GM23338 (cell line): ENCODE measurements at regions not wholly inside any gene's neighbourhood (a gene's known extent, or its start where the extent isn't known, plus 50 kb on each side); places are given as distances from the start of the nearest gene placed in this dataset.

ENCODE experiments used
- CREB1 ChIP-seq: fragments of 250-450 bp; sonication (Bioruptor Pico); IDR thresholded peaks from 2 replicates; pipeline ENCODE4 v1.5.0; 2020; ENCODE audit warnings: low read depth, mild to moderate bottlenecking, moderate library complexity
- CTCF ChIP-seq, 2 experiments: fragments of 200-600 bp in 1 of 2; sonication (generic) in 1 of 2; conservative IDR thresholded peaks; 2 replicates each; pipeline versions ENCODE4 v1.5.1 to v1.6.1; 2016 to 2017; ENCODE audit warnings: antibody characterized with exemption in 2 of 2, low read depth in 2 of 2, mild to moderate bottlenecking in 2 of 2, moderate library complexity in 1 of 2
- EZH2 ChIP-seq: fragments of 200-600 bp; sonication (generic); IDR thresholded peaks from one replicate; pipeline ENCODE4 v1.8.0; 2017; ENCODE audit warnings: antibody characterized with exemption, mild to moderate bottlenecking, low read depth; ENCODE audit not compliant: unreplicated experiment
- EZH2phosphoT487 ChIP-seq: fragments of 200-600 bp; sonication (generic); IDR thresholded peaks from one replicate; pipeline ENCODE4 v1.8.1; 2018; ENCODE audit warnings: antibody characterized with exemption; ENCODE audit not compliant: unreplicated experiment
- POLR2AphosphoS5 ChIP-seq: IDR thresholded peaks from 2 replicates; pipeline ENCODE4 v1.6.1; 2016; ENCODE audit warnings: antibody characterized with exemption, low read depth
- STAT1 ChIP-seq: IDR thresholded peaks from one replicate; pipeline ENCODE4 v1.6.1; 2016; ENCODE audit warnings: antibody characterized with exemption; ENCODE audit not compliant: unreplicated experiment
- ZNF114 ChIP-seq: fragments of 250-450 bp; sonication (Bioruptor Pico); IDR thresholded peaks from 2 replicates; pipeline ENCODE4 v1.5.0; 2020; ENCODE audit warnings: mild to moderate bottlenecking, moderate library complexity

- TF ChIP-seq EZH2phosphoT487 = no peak
- no peak for TF ChIP-seq CTCF (conservative IDR thresholded peaks at IDR 0.05; ENCODE audit: low read depth in 2 of 2)
- no peak for TF ChIP-seq EZH2
- no peak for TF ChIP-seq ZNF114 (CRISPR knock-in tag)
- no peak for TF ChIP-seq STAT1
- no peak for TF ChIP-seq POLR2AphosphoS5
- TF ChIP-seq CREB1 (CRISPR knock-in tag) = no peak
Measured at GRCh38 chr3:22729212-22729611, 473.9 kb upstream of the UBE2E2 start.
